ENCODE measurements at regions not wholly inside any gene's neighbourhood (a gene's known extent, or its start where the extent isn't known, plus 50 kb on each side); places are given as distances from the start of the nearest gene placed in this dataset.

GRCh38 chr19:31092274-31092673 lies 257.0 kb downstream of the TSHZ3 start:
- no peak for DNase-seq (ENCODE audit: low read depth, low spot score)

- no peak for DNase-seq (ENCODE audit: low read depth, low spot score)
These were observed 259.6 kb downstream of the TSHZ3 start for GRCh38 chr19:31089681-31090080.

GRCh38 chr19:31085125-31085524 lies 264.1 kb downstream of the TSHZ3 start:
- no peak for DNase-seq (ENCODE audit: low read depth, low spot score)

GRCh38 chr19:31083105-31083504 lies 266.1 kb downstream of the TSHZ3 start:
- no peak for DNase-seq (ENCODE audit: low read depth, low spot score)

GRCh38 chr19:31075146-31075655 lies 274.0 kb downstream of the TSHZ3 start:
- DNase-seq (ENCODE audit: low read depth, low spot score), result no peak

GRCh38 chr19:31074199-31075125 lies 274.8 kb downstream of the TSHZ3 start:
- DNase-seq (ENCODE audit: low read depth, low spot score), result no peak

GRCh38 chr19:31073485-31074198 lies 275.6 kb downstream of the TSHZ3 start:
- DNase-seq (ENCODE audit: low read depth, low spot score), result no peak

- no peak for DNase-seq (ENCODE audit: low read depth, low spot score)
These were observed 276.8 kb downstream of the TSHZ3 start for GRCh38 chr19:31072451-31072850.

- no peak for DNase-seq (ENCODE audit: low read depth, low spot score)
These were observed 277.9 kb downstream of the TSHZ3 start for GRCh38 chr19:31071136-31071855.

GRCh38 chr19:31070146-31071065 lies 278.8 kb downstream of the TSHZ3 start:
- DNase-seq (ENCODE audit: low read depth, low spot score), result no peak

GRCh38 chr19:31068268-31068667 lies 281.0 kb downstream of the TSHZ3 start:
- DNase-seq (ENCODE audit: low read depth, low spot score), result no peak

- no peak for DNase-seq (ENCODE audit: low read depth, low spot score)
These were observed 282.9 kb downstream of the TSHZ3 start for GRCh38 chr19:31066385-31066784.

- DNase-seq (ENCODE audit: low read depth, low spot score), result no peak
These were observed 284.7 kb downstream of the TSHZ3 start for GRCh38 chr19:31064491-31064890.

- DNase-seq (ENCODE audit: low read depth, low spot score), result no peak
These were observed 290.4 kb downstream of the TSHZ3 start for GRCh38 chr19:31058676-31059340.

- no peak for DNase-seq (ENCODE audit: low read depth, low spot score)
These were observed 291.8 kb downstream of the TSHZ3 start for GRCh38 chr19:31057476-31057875.

GRCh38 chr19:31055454-31055853 lies 293.8 kb downstream of the TSHZ3 start:
- DNase-seq (ENCODE audit: low read depth, low spot score), result no peak

- no peak for DNase-seq (ENCODE audit: low read depth, low spot score)
These were observed 294.8 kb downstream of the TSHZ3 start for GRCh38 chr19:31054430-31054829.

GRCh38 chr19:31049431-31049830 lies 299.8 kb downstream of the TSHZ3 start:
- DNase-seq (ENCODE audit: low read depth, low spot score), result no peak

GRCh38 chr19:31046024-31046423 lies 303.2 kb downstream of the TSHZ3 start:
- DNase-seq (ENCODE audit: low read depth, low spot score), result no peak

- DNase-seq (ENCODE audit: low read depth, low spot score), result no peak
These were observed 307.8 kb downstream of the TSHZ3 start for GRCh38 chr19:31041461-31041860.
